GM23248 (cell line): ENCODE measurements at regions not wholly inside any gene's neighbourhood (a gene's known extent, or its start where the extent isn't known, plus 50 kb on each side); places are given as distances from the start of the nearest gene placed in this dataset.

Experiments
- EZH2 ChIP-seq: fragments of 200-600 bp; sonication (generic); IDR thresholded peaks from 2 replicates; pipeline ENCODE4 v1.6.1; 2018; ENCODE audit warnings: antibody characterized with exemption, mild to moderate bottlenecking; ENCODE audit not compliant: insufficient read depth, poor library complexity, severe bottlenecking
- EZH2phosphoT487 ChIP-seq: fragments of 200-600 bp; sonication (generic); IDR thresholded peaks from 2 replicates; pipeline ENCODE4 v1.6.1; 2018; ENCODE audit warnings: antibody characterized with exemption, moderate library complexity, mild to moderate bottlenecking, low read depth; ENCODE audit not compliant: insufficient read depth

- TF ChIP-seq EZH2phosphoT487: no peak
- no peak for TF ChIP-seq EZH2
These were observed 207.2 kb downstream of the ZC3H11B start for GRCh38 chr1:219405531-219406331.
